HG03196 (cell line): ENCODE measurements at regions not wholly inside any gene's neighbourhood (a gene's known extent, or its start where the extent isn't known, plus 50 kb on each side); places are given as distances from the start of the nearest gene placed in this dataset.
"Not testable (repeated sequence)": the region's sequence is repeated elsewhere in the genome, so short reads cannot be mapped to it uniquely, and the experiment has no call there.

Source experiments
- ATAC-seq: cut with Tn5 transposase; IDR thresholded peaks from one replicate; pipeline ENCODE4 v1.9.1; 2021; ENCODE audit not compliant: unreplicated experiment

- no peak for ATAC-seq
These were observed 751.3 kb downstream of the SLC6A15 start for GRCh38 chr12:84161296-84161695.

GRCh38 chr12:84159260-84159659, 753.3 kb downstream of the SLC6A15 start:
- ATAC-seq: no peak

- ATAC-seq: no peak
These were observed 755.4 kb downstream of the SLC6A15 start for GRCh38 chr12:84157170-84157569.

- not testable (repeated sequence) for ATAC-seq
These were observed 757.3 kb downstream of the SLC6A15 start for GRCh38 chr12:84154991-84155930.

GRCh38 chr12:84154439-84154990, 758.1 kb downstream of the SLC6A15 start:
- not testable (repeated sequence) for ATAC-seq

GRCh38 chr12:84150201-84150600, 762.4 kb downstream of the SLC6A15 start:
- ATAC-seq: no peak

GRCh38 chr12:84148335-84148734, 764.3 kb downstream of the SLC6A15 start:
- ATAC-seq: no peak

GRCh38 chr12:84136862-84137367, 775.7 kb downstream of the SLC6A15 start:
- no peak for ATAC-seq

- no peak for ATAC-seq
These were observed 776.9 kb downstream of the SLC6A15 start for GRCh38 chr12:84135586-84136279.

GRCh38 chr12:84134797-84135366, 777.7 kb downstream of the SLC6A15 start:
- no peak for ATAC-seq

- ATAC-seq: no peak
These were observed 781.5 kb downstream of the SLC6A15 start for GRCh38 chr12:84131076-84131475.

- no peak for ATAC-seq
These were observed 784.2 kb downstream of the SLC6A15 start for GRCh38 chr12:84128117-84128991.

- no peak for ATAC-seq
These were observed 788.4 kb downstream of the SLC6A15 start for GRCh38 chr12:84124211-84124610.

GRCh38 chr12:84117190-84117589, 795.4 kb downstream of the SLC6A15 start:
- no peak for ATAC-seq

GRCh38 chr12:84113666-84114065, 798.9 kb downstream of the SLC6A15 start:
- ATAC-seq: no peak

- ATAC-seq: not testable (repeated sequence)
These were observed 808.7 kb downstream of the SLC6A15 start for GRCh38 chr12:84103886-84104285.

- not testable (repeated sequence) for ATAC-seq
These were observed 810.6 kb downstream of the SLC6A15 start for GRCh38 chr12:84101963-84102362.

GRCh38 chr12:84099591-84099990, 813.0 kb downstream of the SLC6A15 start:
- ATAC-seq: not testable (repeated sequence)

GRCh38 chr12:84091651-84092050, 820.9 kb downstream of the SLC6A15 start:
- no peak for ATAC-seq

GRCh38 chr12:84089356-84089755, 823.2 kb downstream of the SLC6A15 start:
- ATAC-seq: no peak
